ENCODE measurements at regions not wholly inside any gene's neighbourhood (a gene's known extent, or its start where the extent isn't known, plus 50 kb on each side); places are given as distances from the start of the nearest gene placed in this dataset.

GRCh38 chr3:117695871-117696645, 986.5 kb downstream of the TUSC7 start:
- no peak overlapping the region for H4K8ac ChIP-seq (ENCODE audit: low read depth, low read length)
- no CpG with 5 or more reads among the region's 4 CpGs for WGBS, 2 donors (ENCODE audit: extremely low coverage in 2 of 2, insufficient read length in 2 of 2, insufficient replicate concordance in 1 of 2)
- no peaks in the 10 kb centered on the region for H3K36me3 ChIP-seq (replicated peaks in 1 of 2; ENCODE audit: control insufficient read depth in 2 of 2, insufficient read depth in 2 of 2, low read length in 2 of 2)
- H3K27ac ChIP-seq (replicated peaks; ENCODE audit: low read length) = peak overlapping the region; percentile 78
- H2AK5ac ChIP-seq (ENCODE audit: low read depth, low read length) = no peak overlapping the region
- H2BK12ac ChIP-seq (ENCODE audit: low read length) = peak overlapping the region; percentile 33
- H3K9ac ChIP-seq (ENCODE audit: low read depth, low read length, poor library complexity) = no peak overlapping the region
- no peak overlapping the region for H2BK120ac ChIP-seq (ENCODE audit: low read depth, low read length)
- no peak overlapping the region for H3K4me3 ChIP-seq (ENCODE audit: low read length in 2 of 2)
- H2AFZ ChIP-seq (ENCODE audit: low read length) = no peak overlapping the region
- H3K27me3 ChIP-seq (ENCODE audit: control insufficient read depth in 3 of 3, insufficient read depth in 3 of 3, low read depth in 1 of 3, low read length in 3 of 3) = no peaks in the 10 kb centered on the region
- no peak overlapping the region for H2BK5ac ChIP-seq (ENCODE audit: low read length)
- H3K4me1 ChIP-seq (ENCODE audit: control insufficient read depth in 2 of 2, insufficient read depth in 1 of 2, low read depth in 1 of 2, low read length in 2 of 2) = peaks cover 17 to 19% of the 10 kb centered on the region in 2 donors
- no peaks in the 10 kb centered on the region for H3K9me3 ChIP-seq (replicated peaks in 1 of 2; ENCODE audit: control insufficient read depth in 2 of 2, insufficient read depth in 1 of 2, low read depth in 1 of 2, low read length in 2 of 2)
- no peak overlapping the region for H2BK15ac ChIP-seq (ENCODE audit: low read length)
- no peak overlapping the region for H3K4ac ChIP-seq (ENCODE audit: low read length)
- H3K79me1 ChIP-seq (ENCODE audit: low read depth, low read length) = no peaks in the 10 kb centered on the region
- no peak overlapping the region for H4K91ac ChIP-seq (ENCODE audit: low read depth, low read length, poor library complexity)
- H3K18ac ChIP-seq (ENCODE audit: low read length) = no peak overlapping the region
- no peak overlapping the region for H3K23ac ChIP-seq (ENCODE audit: low read depth, low read length, poor library complexity)
- H3K4me2 ChIP-seq (ENCODE audit: insufficient read depth, low read length, poor library complexity, severe bottlenecking) = no peak overlapping the region
- DNase-seq (ENCODE audit: low spot score) = peak; percentile 31
- H3K14ac ChIP-seq (ENCODE audit: low read length) = no peak overlapping the region

GRCh38 chr3:117696851-117697407, 987.4 kb downstream of the TUSC7 start:
- no peak overlapping the region for H2AK5ac ChIP-seq (ENCODE audit: low read depth, low read length)
- no peak overlapping the region for H3K4ac ChIP-seq (ENCODE audit: low read length)
- H2AFZ ChIP-seq (ENCODE audit: low read length) = no peak overlapping the region
- H3K36me3 ChIP-seq (replicated peaks in 1 of 2; ENCODE audit: control insufficient read depth in 2 of 2, insufficient read depth in 2 of 2, low read length in 2 of 2) = no peaks in the 10 kb centered on the region
- H3K4me1 ChIP-seq (ENCODE audit: control insufficient read depth in 2 of 2, insufficient read depth in 1 of 2, low read depth in 1 of 2, low read length in 2 of 2) = peaks cover 15 to 26% of the 10 kb centered on the region in 2 donors
- H3K79me1 ChIP-seq (ENCODE audit: low read depth, low read length) = no peaks in the 10 kb centered on the region
- H2BK120ac ChIP-seq (ENCODE audit: low read depth, low read length) = no peak overlapping the region
- H3K18ac ChIP-seq (ENCODE audit: low read length) = no peak overlapping the region
- no peak overlapping the region for H3K23ac ChIP-seq (ENCODE audit: low read depth, low read length, poor library complexity)
- no peak overlapping the region for H4K91ac ChIP-seq (ENCODE audit: low read depth, low read length, poor library complexity)
- no peak overlapping the region for H2BK12ac ChIP-seq (ENCODE audit: low read length)
- H3K27ac ChIP-seq (replicated peaks; ENCODE audit: low read length) = peak overlapping the region; percentile 78
- H3K9ac ChIP-seq (ENCODE audit: low read depth, low read length, poor library complexity) = no peak overlapping the region
- no peaks in the 10 kb centered on the region for H3K27me3 ChIP-seq (ENCODE audit: control insufficient read depth in 3 of 3, insufficient read depth in 3 of 3, low read depth in 1 of 3, low read length in 3 of 3)
- no peak overlapping the region for H3K14ac ChIP-seq (ENCODE audit: low read length)
- no peak overlapping the region for H2BK15ac ChIP-seq (ENCODE audit: low read length)
- H3K4me3 ChIP-seq (ENCODE audit: low read length in 2 of 2) = no peak overlapping the region
- no CpG with 5 or more reads among the region's 5 CpGs for WGBS, 2 donors (ENCODE audit: extremely low coverage in 2 of 2, insufficient read length in 2 of 2, insufficient replicate concordance in 1 of 2)
- DNase-seq (ENCODE audit: low spot score) = peak; percentile 15
- H3K4me2 ChIP-seq (ENCODE audit: insufficient read depth, low read length, poor library complexity, severe bottlenecking) = no peak overlapping the region
- H4K8ac ChIP-seq (ENCODE audit: low read depth, low read length) = no peak overlapping the region
- H2BK5ac ChIP-seq (ENCODE audit: low read length) = no peak overlapping the region
- H3K9me3 ChIP-seq (replicated peaks in 1 of 2; ENCODE audit: control insufficient read depth in 2 of 2, insufficient read depth in 1 of 2, low read depth in 1 of 2, low read length in 2 of 2) = no peaks in the 10 kb centered on the region

GRCh38 chr3:117699058-117699457, 989.5 kb downstream of the TUSC7 start:
- Histone ChIP-seq H3K18ac (ENCODE audit: low read length) (no peak overlapping the region), H3K4ac (ENCODE audit: low read length) (no peak overlapping the region), H3K4me3 (ENCODE audit: low read length in 2 of 2) (no peak overlapping the region), H2BK120ac (ENCODE audit: low read depth, low read length) (no peak overlapping the region), H3K23ac (ENCODE audit: low read depth, low read length, poor library complexity) (no peak overlapping the region), H3K9ac (ENCODE audit: low read depth, low read length, poor library complexity) (no peak overlapping the region), H3K4me1 (ENCODE audit: control insufficient read depth in 2 of 2, insufficient read depth in 1 of 2, low read depth in 1 of 2, low read length in 2 of 2) (peaks cover 15 to 27% of the 10 kb centered on the region in 2 donors), H2AK5ac (ENCODE audit: low read depth, low read length) (no peak overlapping the region), H2BK12ac (ENCODE audit: low read length) (no peak overlapping the region), H2BK15ac (ENCODE audit: low read length) (no peak overlapping the region), H3K79me1 (ENCODE audit: low read depth, low read length) (no peaks in the 10 kb centered on the region), H3K14ac (ENCODE audit: low read length) (no peak overlapping the region), H3K36me3 (replicated peaks in 1 of 2; ENCODE audit: control insufficient read depth in 2 of 2, insufficient read depth in 2 of 2, low read length in 2 of 2) (no peaks in the 10 kb centered on the region), H3K27ac (replicated peaks; ENCODE audit: low read length) (no peak overlapping the region), H3K9me3 (replicated peaks in 1 of 2; ENCODE audit: control insufficient read depth in 2 of 2, insufficient read depth in 1 of 2, low read depth in 1 of 2, low read length in 2 of 2) (no peaks in the 10 kb centered on the region), H4K8ac (ENCODE audit: low read depth, low read length) (no peak overlapping the region), H3K4me2 (ENCODE audit: insufficient read depth, low read length, poor library complexity, severe bottlenecking) (no peak overlapping the region), H3K27me3 (ENCODE audit: control insufficient read depth in 3 of 3, insufficient read depth in 3 of 3, low read depth in 1 of 3, low read length in 3 of 3) (no peaks in the 10 kb centered on the region), H2AFZ (ENCODE audit: low read length) (no peak overlapping the region), H2BK5ac (ENCODE audit: low read length) (no peak overlapping the region), H4K91ac (ENCODE audit: low read depth, low read length, poor library complexity) (no peak overlapping the region)
- no peak for DNase-seq (ENCODE audit: low spot score)
- WGBS, 2 donors (ENCODE audit: extremely low coverage in 2 of 2, insufficient read length in 2 of 2, insufficient replicate concordance in 1 of 2) = no CpG with 5 or more reads among the region's 2 CpGs

- Histone ChIP-seq H2AK5ac (ENCODE audit: low read depth, low read length) (no peak overlapping the region), H3K23ac (ENCODE audit: low read depth, low read length, poor library complexity) (no peak overlapping the region), H3K36me3 (replicated peaks in 1 of 2; ENCODE audit: control insufficient read depth in 2 of 2, insufficient read depth in 2 of 2, low read length in 2 of 2) (no peaks in the 10 kb centered on the region), H3K9me3 (replicated peaks in 1 of 2; ENCODE audit: control insufficient read depth in 2 of 2, insufficient read depth in 1 of 2, low read depth in 1 of 2, low read length in 2 of 2) (no peaks in the 10 kb centered on the region), H2BK120ac (ENCODE audit: low read depth, low read length) (no peak overlapping the region), H2BK15ac (ENCODE audit: low read length) (no peak overlapping the region), H3K4me2 (ENCODE audit: insufficient read depth, low read length, poor library complexity, severe bottlenecking) (no peak overlapping the region), H4K91ac (ENCODE audit: low read depth, low read length, poor library complexity) (no peak overlapping the region), H3K9ac (ENCODE audit: low read depth, low read length, poor library complexity) (no peak overlapping the region), H2BK5ac (ENCODE audit: low read length) (no peak overlapping the region), H3K14ac (ENCODE audit: low read length) (no peak overlapping the region), H3K4me3 (ENCODE audit: low read length in 2 of 2) (no peak overlapping the region), H3K79me1 (ENCODE audit: low read depth, low read length) (no peaks in the 10 kb centered on the region), H3K27me3 (ENCODE audit: control insufficient read depth in 3 of 3, insufficient read depth in 3 of 3, low read depth in 1 of 3, low read length in 3 of 3) (no peaks in the 10 kb centered on the region), H3K18ac (ENCODE audit: low read length) (no peak overlapping the region), H2BK12ac (ENCODE audit: low read length) (no peak overlapping the region), H3K4ac (ENCODE audit: low read length) (no peak overlapping the region), H2AFZ (ENCODE audit: low read length) (peak overlapping the region; percentile 52), H3K27ac (replicated peaks; ENCODE audit: low read length) (no peak overlapping the region), H3K4me1 (ENCODE audit: control insufficient read depth in 2 of 2, insufficient read depth in 1 of 2, low read depth in 1 of 2, low read length in 2 of 2) (peaks cover 10 to 28% of the 10 kb centered on the region in 2 donors), H4K8ac (ENCODE audit: low read depth, low read length) (no peak overlapping the region)
- no peak for DNase-seq (ENCODE audit: low spot score)
- WGBS, 2 donors (ENCODE audit: extremely low coverage in 2 of 2, insufficient read length in 2 of 2, insufficient replicate concordance in 1 of 2) = no CpG with 5 or more reads among the region's 6 CpGs
Observed at GRCh38 chr3:117700573-117701360, 991.2 kb downstream of the TUSC7 start.

Data from neuronal stem cell (in vitro differentiated cells).